ENCODE measurements at regions not wholly inside any gene's neighbourhood (a gene's known extent, or its start where the extent isn't known, plus 50 kb on each side); places are given as distances from the start of the nearest gene placed in this dataset.

DNA sequence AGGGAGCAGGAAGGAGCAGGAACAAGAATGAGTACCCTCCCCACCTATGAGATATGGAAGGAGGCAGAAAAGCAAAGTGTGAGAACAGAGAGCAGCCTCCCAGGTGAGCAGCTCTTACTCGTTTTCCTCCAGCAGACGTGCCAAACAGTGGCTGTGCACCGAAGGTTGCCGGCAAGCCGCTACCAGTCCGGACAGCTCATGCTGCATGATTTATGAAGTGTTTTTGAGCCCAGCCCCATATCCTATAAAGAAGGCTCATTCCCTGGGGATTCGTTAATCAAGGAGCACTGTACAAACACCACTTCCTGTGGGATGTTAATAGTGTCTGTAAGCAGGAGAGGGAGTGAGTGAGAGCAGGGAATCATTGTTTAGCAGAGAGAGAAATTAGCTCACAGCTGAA is 118.3 kb upstream of the FOXB1 start (continued):
- TF ChIP-seq ZNF416 (tag by site-specific recombination; IDR thresholded peaks at IDR 0.05) (no peak), ZNF433 (tag by site-specific recombination; IDR thresholded peaks at IDR 0.05; ENCODE audit: low read depth) (no peak), ZNF747 (tag by site-specific recombination; IDR thresholded peaks at IDR 0.05) (no peak), ZFP37 (tag by site-specific recombination; IDR thresholded peaks at IDR 0.05) (no peak), ZNF48 (tag by site-specific recombination; IDR thresholded peaks at IDR 0.05) (no peak), ZSCAN30 (tag by site-specific recombination; IDR thresholded peaks at IDR 0.05) (peak; percentile 81), ZNF391 (tag by site-specific recombination; IDR thresholded peaks at IDR 0.05; ENCODE audit: borderline replicate concordance, low read depth) (peak; percentile 71; the same call in 1 of the 2 replicates), ZFP69B (tag by site-specific recombination; IDR thresholded peaks at IDR 0.05) (no peak), RBAK (tag by site-specific recombination; IDR thresholded peaks at IDR 0.05) (no peak), ZNF274 (IDR thresholded peaks at IDR 0.05; ENCODE audit: low read length) (no peak), ZNF274 (tag by site-specific recombination; IDR thresholded peaks at IDR 0.05; ENCODE audit: borderline replicate concordance) (no peak), ZXDB (tag by site-specific recombination; IDR thresholded peaks at IDR 0.05) (peak; percentile 58), ZSCAN18 (tag by site-specific recombination; IDR thresholded peaks at IDR 0.05) (no peak), ZNF561 (tag by site-specific recombination; IDR thresholded peaks at IDR 0.05; ENCODE audit: borderline replicate concordance) (0 out of 2 replicates have a peak, but pooled peaks have one; percentile 77), ZNF645 (tag by site-specific recombination; IDR thresholded peaks at IDR 0.05) (no peak), KLF17 (tag by site-specific recombination; IDR thresholded peaks at IDR 0.05) (0 out of 2 replicates have a peak, but pooled peaks have one; percentile 45), ZNF404 (tag by site-specific recombination; IDR thresholded peaks at IDR 0.05) (no peak), ZNF155 (tag by site-specific recombination; IDR thresholded peaks at IDR 0.05) (no peak), ZNF24 (tag by site-specific recombination; IDR thresholded peaks at IDR 0.05) (0 out of 2 replicates have a peak, but pooled peaks have one; percentile 47), ZNF610 (tag by site-specific recombination; IDR thresholded peaks at IDR 0.05; ENCODE audit: borderline replicate concordance) (no peak), ZBTB44 (tag by site-specific recombination; IDR thresholded peaks at IDR 0.05) (0 out of 2 replicates have a peak, but pooled peaks have one; percentile 59), ZNF513 (tag by site-specific recombination; IDR thresholded peaks at IDR 0.05) (no peak), MZF1 (tag by site-specific recombination; IDR thresholded peaks at IDR 0.05; ENCODE audit: borderline replicate concordance) (peak; percentile 99), ZNF223 (tag by site-specific recombination; IDR thresholded peaks at IDR 0.05) (no peak), SP2 (tag by site-specific recombination; IDR thresholded peaks at IDR 0.05) (peak; percentile 51), ZNF112 (tag by site-specific recombination; IDR thresholded peaks at IDR 0.05) (no peak), FEZF1 (tag by site-specific recombination; IDR thresholded peaks at IDR 0.05) (peak; percentile 81), PRDM1 (tag by site-specific recombination; IDR thresholded peaks at IDR 0.05) (0 out of 2 replicates have a peak, but pooled peaks have one; percentile 41), SCRT2 (tag by site-specific recombination; IDR thresholded peaks at IDR 0.05) (no peak), ZNF785 (tag by site-specific recombination; IDR thresholded peaks at IDR 0.05) (no peak), TCF7L2 (IDR thresholded peaks at IDR 0.05; ENCODE audit: borderline replicate concordance, low read depth, low read length) (no peak)
- TF ChIP-seq, protein P1, sequence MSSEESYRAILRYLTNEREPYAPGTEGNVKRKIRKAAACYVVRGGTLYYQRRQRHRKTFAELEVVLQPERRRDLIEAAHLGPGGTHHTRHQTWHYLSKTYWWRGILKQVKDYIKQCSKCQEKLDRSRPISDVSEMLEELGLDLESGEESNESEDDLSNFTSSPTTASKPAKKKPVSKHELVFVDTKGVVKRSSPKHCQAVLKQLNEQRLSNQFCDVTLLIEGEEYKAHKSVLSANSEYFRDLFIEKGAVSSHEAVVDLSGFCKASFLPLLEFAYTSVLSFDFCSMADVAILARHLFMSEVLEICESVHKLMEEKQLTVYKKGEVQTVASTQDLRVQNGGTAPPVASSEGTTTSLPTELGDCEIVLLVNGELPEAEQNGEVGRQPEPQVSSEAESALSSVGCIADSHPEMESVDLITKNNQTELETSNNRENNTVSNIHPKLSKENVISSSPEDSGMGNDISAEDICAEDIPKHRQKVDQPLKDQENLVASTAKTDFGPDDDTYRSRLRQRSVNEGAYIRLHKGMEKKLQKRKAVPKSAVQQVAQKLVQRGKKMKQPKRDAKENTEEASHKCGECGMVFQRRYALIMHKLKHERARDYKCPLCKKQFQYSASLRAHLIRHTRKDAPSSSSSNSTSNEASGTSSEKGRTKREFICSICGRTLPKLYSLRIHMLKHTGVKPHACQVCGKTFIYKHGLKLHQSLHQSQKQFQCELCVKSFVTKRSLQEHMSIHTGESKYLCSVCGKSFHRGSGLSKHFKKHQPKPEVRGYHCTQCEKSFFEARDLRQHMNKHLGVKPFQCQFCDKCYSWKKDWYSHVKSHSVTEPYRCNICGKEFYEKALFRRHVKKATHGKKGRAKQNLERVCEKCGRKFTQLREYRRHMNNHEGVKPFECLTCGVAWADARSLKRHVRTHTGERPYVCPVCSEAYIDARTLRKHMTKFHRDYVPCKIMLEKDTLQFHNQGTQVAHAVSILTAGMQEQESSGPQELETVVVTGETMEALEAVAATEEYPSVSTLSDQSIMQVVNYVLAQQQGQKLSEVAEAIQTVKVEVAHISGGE (tag by site-specific recombination; conservative IDR thresholded peaks at IDR 0.05; ENCODE audit: low read depth): peak; percentile 74; the same call in 1 of the 2 replicates
